HG03064 (cell line): ENCODE measurements at regions not wholly inside any gene's neighbourhood (a gene's known extent, or its start where the extent isn't known, plus 50 kb on each side); places are given as distances from the start of the nearest gene placed in this dataset.
"Not testable (repeated sequence)": the region's sequence is repeated elsewhere in the genome, so short reads cannot be mapped to it uniquely, and the experiment has no call there.

Experiments used
- ATAC-seq: cut with Tn5 transposase; IDR thresholded peaks from one replicate; pipeline ENCODE4 v1.9.1; 2021; ENCODE audit warnings: low read depth; ENCODE audit not compliant: unreplicated experiment

- ATAC-seq, result no peak
These were observed 455.8 kb downstream of the TFEC start for GRCh38 chr7:115574681-115575291.

- no peak for ATAC-seq
These were observed 458.5 kb downstream of the TFEC start for GRCh38 chr7:115572111-115572510.

- ATAC-seq, result no peak
These were observed 469.0 kb downstream of the TFEC start for GRCh38 chr7:115561335-115562110.

- no peak for ATAC-seq
These were observed 470.7 kb downstream of the TFEC start for GRCh38 chr7:115559877-115560276.

GRCh38 chr7:115558161-115558560, 472.4 kb downstream of the TFEC start:
- no peak for ATAC-seq

- not testable (repeated sequence) for ATAC-seq
These were observed 473.3 kb downstream of the TFEC start for GRCh38 chr7:115557296-115557695.

- no peak for ATAC-seq
These were observed 477.8 kb downstream of the TFEC start for GRCh38 chr7:115552766-115553165.

- ATAC-seq, result no peak
These were observed 480.7 kb downstream of the TFEC start for GRCh38 chr7:115549910-115550309.

GRCh38 chr7:115548756-115549155, 481.8 kb downstream of the TFEC start:
- ATAC-seq, result no peak

GRCh38 chr7:115546790-115547189, 483.8 kb downstream of the TFEC start:
- no peak for ATAC-seq

- ATAC-seq, result no peak
These were observed 496.8 kb downstream of the TFEC start for GRCh38 chr7:115533785-115534184.

- no peak for ATAC-seq
These were observed 504.3 kb downstream of the TFEC start for GRCh38 chr7:115526278-115526677.

- ATAC-seq, result no peak
These were observed 508.4 kb downstream of the TFEC start for GRCh38 chr7:115522174-115522573.

- no peak for ATAC-seq
These were observed 514.2 kb downstream of the TFEC start for GRCh38 chr7:115516341-115516740.

GRCh38 chr7:115511330-115511729, 519.2 kb downstream of the TFEC start:
- no peak for ATAC-seq

GRCh38 chr7:115505136-115505535, 525.4 kb downstream of the TFEC start:
- ATAC-seq, result no peak

GRCh38 chr7:115499956-115500355, 530.6 kb downstream of the TFEC start:
- no peak for ATAC-seq

GRCh38 chr7:115496006-115496405, 534.6 kb downstream of the TFEC start:
- ATAC-seq, result no peak

GRCh38 chr7:115494529-115495147, 535.9 kb downstream of the TFEC start:
- ATAC-seq, result no peak

- no peak for ATAC-seq
These were observed 537.2 kb downstream of the TFEC start for GRCh38 chr7:115493381-115493780.

- ATAC-seq, result no peak
These were observed 538.7 kb downstream of the TFEC start for GRCh38 chr7:115491744-115492380.
